K562 (cell line): ENCODE measurements at regions not wholly inside any gene's neighbourhood (a gene's known extent, or its start where the extent isn't known, plus 50 kb on each side); places are given as distances from the start of the nearest gene placed in this dataset.

Experiments used
- ATAC-seq: fragments of 200-7000 bp; cut with Tn5 transposase; 3 replicates; pipeline ENCODE4 v1.9.1; 2020; ENCODE audit warnings: moderate library complexity
- BruUV-seq: library from RNA; stranded (reverse); fragments of 400-500 nt; replicated peaks from 2 replicates; lab custom pipeline; 2021; lab: Mats Ljungman, UMichigan
- CTCF ChIA-PET: fragments of 300-600 bp; formaldehyde crosslinking; extraction: SDS; loops from one replicate; lab custom pipeline; 2021; ENCODE audit warnings: low intra/inter-chr PET ratio; lab: Yijun Ruan, JAX
- POLR2A ChIA-PET: fragments of 300-600, 350-650 bp; sonication (Branson Sonifier 250); formaldehyde crosslinking; extraction: SDS; loops from one replicate; lab custom pipeline; 2021; ENCODE audit warnings: antibody characterized with exemption, inconsistent platforms; lab: Yijun Ruan, JAX
- DNase-seq, 4 experiments: peaks; one replicate each; pipeline versions ENCODE4 v3.0.0 to v3.0.0-alpha.2; 2011 to 2018; ENCODE audit warnings: low spot score in 3 of 4, mixed read lengths in 3 of 4; ENCODE audit errors: extremely low read depth in 1 of 4
- FAIRE-seq: peaks from 2 replicates; lab custom pipeline; 2011; peaks lifted over from hg19 to GRCh38; lab: Jason Lieb, UNC
- H2AFZ ChIP-seq: 2 replicates; pipeline ENCODE4 v1.6.0; 2011; ENCODE audit warnings: low read depth, low read length, control low read depth, inconsistent platforms
- H3K27ac ChIP-seq: fragments of 200-600 bp; 3 replicates; pipeline ENCODE4 v1.8.0; 2011; ENCODE audit warnings: low read depth, mild to moderate bottlenecking, control low read depth, inconsistent platforms, low read length, moderate library complexity, mixed read lengths; ENCODE audit errors: extremely low read depth
- H3K27me3 ChIP-seq, 2 experiments: fragments of 300-600 bp in 1 of 2; 2 replicates in 1 of 2; 3 replicates in 1 of 2; pipeline versions ENCODE4 v1.6.0 to v1.8.0; 2011; ENCODE audit warnings: inconsistent platforms in 2 of 2, low read length in 2 of 2, mild to moderate bottlenecking in 1 of 2, mixed read lengths in 1 of 2, moderate library complexity in 1 of 2; ENCODE audit not compliant: control insufficient read depth in 2 of 2, insufficient read depth in 2 of 2
- H3K36me3 ChIP-seq: fragments of 300-600 bp; 3 replicates; pipeline ENCODE4 v1.8.0; 2011; ENCODE audit warnings: mild to moderate bottlenecking, low read length, inconsistent platforms; ENCODE audit not compliant: control insufficient read depth, insufficient read depth
- H3K4me1 ChIP-seq, 2 experiments: fragments of 200-600 bp in 1 of 2; replicated peaks in 1 of 2; 2 replicates in 1 of 2; 3 replicates in 1 of 2; pipeline versions ENCODE4 v1.5.1 to v1.8.0; 2011; ENCODE audit warnings: inconsistent platforms in 2 of 2, low read length in 2 of 2, mild to moderate bottlenecking in 1 of 2, mixed read lengths in 1 of 2, moderate library complexity in 1 of 2; ENCODE audit not compliant: control insufficient read depth in 2 of 2, insufficient read depth in 2 of 2
- H3K4me2 ChIP-seq: 2 replicates; pipeline ENCODE4 v1.6.1; 2011; ENCODE audit warnings: low read length, control low read depth, inconsistent platforms, mixed read lengths; ENCODE audit not compliant: insufficient read depth
- H3K4me3 ChIP-seq: fragments of 200-600 bp; sonication (generic), shearing (Covaris generic); 2 replicates; pipeline ENCODE4 v1.5.1; 2016; ENCODE audit warnings: control low read depth, inconsistent platforms
- H3K79me2 ChIP-seq: fragments of 200-600 bp; 3 replicates; pipeline ENCODE4 v1.8.0; 2011; ENCODE audit warnings: low read length, inconsistent platforms; ENCODE audit not compliant: control insufficient read depth, insufficient read depth
- H3K9ac ChIP-seq, 2 experiments: 2 replicates each; pipeline versions ENCODE4 v1.6.0 to v1.6.1; 2011; ENCODE audit warnings: low read depth in 2 of 2, low read length in 2 of 2, control low read depth in 1 of 2, inconsistent platforms in 1 of 2, mild to moderate bottlenecking in 1 of 2, mixed read lengths in 1 of 2; ENCODE audit not compliant: insufficient read depth in 1 of 2
- H3K9me1 ChIP-seq: one replicate; pipeline ENCODE4 v1.6.0; 2011; ENCODE audit warnings: inconsistent platforms, mild to moderate bottlenecking, low read length, moderate library complexity; ENCODE audit not compliant: control insufficient read depth, insufficient read depth
- H3K9me3 ChIP-seq: replicated peaks from 2 replicates; pipeline ENCODE4 v1.5.1; 2011; ENCODE audit warnings: low read depth, low read length, inconsistent platforms; ENCODE audit not compliant: control insufficient read depth, insufficient read depth
- H4K20me1 ChIP-seq: replicated peaks from 2 replicates; pipeline ENCODE4 v1.6.1; 2011; ENCODE audit warnings: low read length, inconsistent platforms, mixed read lengths; ENCODE audit not compliant: control insufficient read depth, insufficient read depth
- CBX2 ChIP-seq: fragments of 200-600 bp; sonication (generic); IDR thresholded peaks from one replicate; pipeline ENCODE4 v1.6.1; 2012; ENCODE audit warnings: mild to moderate bottlenecking, low read length, inconsistent platforms; ENCODE audit not compliant: insufficient read depth, poor library complexity, severe bottlenecking
- ESRRB ChIP-seq: fragments of 250-450 bp; sonication (Bioruptor Pico); IDR thresholded peaks from 2 replicates; pipeline ENCODE4 v1.5.0; 2020; ENCODE audit warnings: mild to moderate bottlenecking, moderate library complexity, borderline replicate concordance
- FOXJ2 ChIP-seq: fragments of 200-800 bp; sonication (Bioruptor generic); IDR thresholded peaks from 2 replicates; pipeline ENCODE4 v1.6.1; 2016; ENCODE audit warnings: missing genetic modification characterization, missing compliant biosample characterization
- ILK ChIP-seq: fragments of 450-650 bp; IDR thresholded peaks from 2 replicates; pipeline ENCODE4 v1.6.1; 2016; ENCODE audit warnings: missing genetic modification characterization, low read depth, mild to moderate bottlenecking, missing compliant biosample characterization, moderate library complexity, borderline replicate concordance
- NELFE ChIP-seq: IDR thresholded peaks from 2 replicates; pipeline ENCODE4 v1.6.1; 2011; ENCODE audit warnings: mild to moderate bottlenecking; ENCODE audit not compliant: insufficient read depth, insufficient read length
- STAT6 ChIP-seq: sonication (generic); formaldehyde crosslinking; IDR thresholded peaks from 2 replicates; pipeline ENCODE4 v1.8.1; 2023; ENCODE audit warnings: mild to moderate bottlenecking, missing genetic modification reagents
- WHSC1 ChIP-seq: IDR thresholded peaks from one replicate; pipeline ENCODE4 v1.6.1; 2012; ENCODE audit warnings: low read length, control low read depth, inconsistent platforms
- ZNF274 ChIP-seq: IDR thresholded peaks from 2 replicates; pipeline ENCODE4 v1.6.1; 2011; ENCODE audit warnings: low read depth, mild to moderate bottlenecking, low read length, moderate library complexity, borderline replicate concordance
- ZNF3 ChIP-seq: fragments of 250-450 bp; sonication (Bioruptor Pico); IDR thresholded peaks from 2 replicates; pipeline ENCODE4 v1.5.0; 2021; ENCODE audit warnings: mild to moderate bottlenecking, moderate library complexity
- ZNF583 ChIP-seq: fragments of 250-450 bp; sonication (Bioruptor Pico); IDR thresholded peaks from 2 replicates; pipeline ENCODE4 v1.4.0; 2020
- WGBS: fragments of 100-300 bp; shearing (Covaris generic); methylation state at CpG from one replicate; pipeline ENCODE4 v1.1.6; 2016; ENCODE audit warnings: low coverage, mixed read lengths; ENCODE audit not compliant: insufficient coverage; ENCODE audit errors: missing lambda C conversion rate; 5-methylcytosine and 5-hydroxymethylcytosine counted together
- in situ Hi-C: fragments of 300-500 bp; cut with MboI; formaldehyde crosslinking; loops from 4 replicates; pipeline ENCODE4 v1.15.0; 2018; ENCODE audit warnings: inconsistent platforms, mixed read lengths
- intact Hi-C: fragments of 100-400 bp; cut with micrococcal nuclease; formaldehyde crosslinking; loops from 2 replicates; pipeline ENCODE4 v1.14.2; 2022
- TF ChIP-seq, protein P1 (sequence below), 2 experiments: fragments of 450-650 bp; conservative IDR thresholded peaks; 2 replicates each; pipeline ENCODE4 v1.6.1; 2017; ENCODE audit warnings: mild to moderate bottlenecking in 2 of 2, moderate library complexity in 2 of 2
- TF ChIP-seq, protein P2 (sequence below): sonication (generic); formaldehyde crosslinking; IDR thresholded peaks from 2 replicates; pipeline ENCODE4 v1.8.1; 2023; ENCODE audit warnings: missing genetic modification reagents, mild to moderate bottlenecking, borderline replicate concordance

DNA sequence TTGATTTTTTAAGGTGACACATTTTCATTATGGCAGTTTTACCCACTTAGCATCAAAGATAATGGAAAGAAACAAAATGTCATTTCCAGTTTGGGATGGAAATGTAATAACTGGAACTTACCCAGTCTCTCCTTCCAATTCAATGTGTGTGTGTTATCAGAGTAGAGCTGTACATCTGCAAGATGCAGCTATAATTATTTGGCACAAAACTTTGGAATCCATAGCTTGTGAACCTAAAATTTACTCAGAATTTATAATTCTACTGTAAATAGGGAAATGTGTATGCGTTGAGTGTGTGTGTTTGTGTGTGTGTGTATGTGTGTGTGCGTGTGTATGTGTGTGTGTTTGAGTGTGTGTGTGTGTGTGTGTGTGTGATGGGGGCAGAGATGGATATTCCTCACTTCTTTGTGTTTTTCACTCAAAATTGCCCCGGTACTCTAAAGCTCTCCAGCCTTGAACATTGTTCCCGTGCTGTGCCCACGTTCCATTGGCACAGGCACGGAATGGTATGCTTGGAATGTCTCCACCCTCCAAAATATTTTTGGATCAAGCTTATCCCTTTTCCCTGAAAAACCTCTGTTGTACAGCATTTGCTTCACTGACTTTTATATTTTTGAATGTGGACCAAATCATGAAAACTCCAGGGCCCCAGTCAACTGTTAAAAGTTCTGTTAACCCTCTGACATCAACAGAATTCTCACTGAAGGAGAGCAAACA is 150.2 kb upstream of the BMP4 start:
- Histone ChIP-seq H3K27me3 (no peaks in the 10 kb centered on the region), H3K36me3 (no peaks in the 10 kb centered on the region), H2AFZ (no peak overlapping the region), H3K4me2 (no peak overlapping the region), H4K20me1 (no peaks in the 10 kb centered on the region), H3K27ac (no peak overlapping the region), H3K9me3 (no peaks in the 10 kb centered on the region), H3K9ac (no peak overlapping the region), H3K4me3 (no peak overlapping the region), H3K79me2 (no peaks in the 10 kb centered on the region), H3K9me1 (no peaks in the 10 kb centered on the region), H3K4me1 (no peaks in the 10 kb centered on the region)
- no TSS peak for BruUV-seq
- intact Hi-C loops: no loop called here
- in situ Hi-C loops: no loop called here
- DNase-seq: no peak
- POLR2A ChIA-PET: no interaction called here
- FAIRE-seq: no peak
- CTCF ChIA-PET: no interaction called here
- ATAC-seq: no peak
- WGBS: 0% methylated on average over 3 of the region's 6 CpGs
- TF ChIP-seq ZNF3 (CRISPR knock-in tag) (no peak), NELFE (no peak), ZNF274 (no peak), FOXJ2 (tag) (no peak), CBX2 (no peak), WHSC1 (no peak), ZNF583 (CRISPR knock-in tag) (no peak), ESRRB (CRISPR knock-in tag) (no peak), STAT6 (CRISPR knock-in tag) (no peak), ILK (tag) (no peak)
- TF ChIP-seq, protein P1, sequence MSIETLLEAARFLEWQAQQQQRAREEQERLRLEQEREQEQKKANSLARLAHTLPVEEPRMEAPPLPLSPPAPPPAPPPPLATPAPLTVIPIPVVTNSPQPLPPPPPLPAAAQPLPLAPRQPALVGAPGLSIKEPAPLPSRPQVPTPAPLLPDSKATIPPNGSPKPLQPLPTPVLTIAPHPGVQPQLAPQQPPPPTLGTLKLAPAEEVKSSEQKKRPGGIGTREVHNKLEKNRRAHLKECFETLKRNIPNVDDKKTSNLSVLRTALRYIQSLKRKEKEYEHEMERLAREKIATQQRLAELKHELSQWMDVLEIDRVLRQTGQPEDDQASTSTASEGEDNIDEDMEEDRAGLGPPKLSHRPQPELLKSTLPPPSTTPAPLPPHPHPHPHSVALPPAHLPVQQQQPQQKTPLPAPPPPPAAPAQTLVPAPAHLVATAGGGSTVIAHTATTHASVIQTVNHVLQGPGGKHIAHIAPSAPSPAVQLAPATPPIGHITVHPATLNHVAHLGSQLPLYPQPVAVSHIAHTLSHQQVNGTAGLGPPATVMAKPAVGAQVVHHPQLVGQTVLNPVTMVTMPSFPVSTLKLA (conservative IDR thresholded peaks at IDR 0.05): no peak
- TF ChIP-seq, protein P2, sequence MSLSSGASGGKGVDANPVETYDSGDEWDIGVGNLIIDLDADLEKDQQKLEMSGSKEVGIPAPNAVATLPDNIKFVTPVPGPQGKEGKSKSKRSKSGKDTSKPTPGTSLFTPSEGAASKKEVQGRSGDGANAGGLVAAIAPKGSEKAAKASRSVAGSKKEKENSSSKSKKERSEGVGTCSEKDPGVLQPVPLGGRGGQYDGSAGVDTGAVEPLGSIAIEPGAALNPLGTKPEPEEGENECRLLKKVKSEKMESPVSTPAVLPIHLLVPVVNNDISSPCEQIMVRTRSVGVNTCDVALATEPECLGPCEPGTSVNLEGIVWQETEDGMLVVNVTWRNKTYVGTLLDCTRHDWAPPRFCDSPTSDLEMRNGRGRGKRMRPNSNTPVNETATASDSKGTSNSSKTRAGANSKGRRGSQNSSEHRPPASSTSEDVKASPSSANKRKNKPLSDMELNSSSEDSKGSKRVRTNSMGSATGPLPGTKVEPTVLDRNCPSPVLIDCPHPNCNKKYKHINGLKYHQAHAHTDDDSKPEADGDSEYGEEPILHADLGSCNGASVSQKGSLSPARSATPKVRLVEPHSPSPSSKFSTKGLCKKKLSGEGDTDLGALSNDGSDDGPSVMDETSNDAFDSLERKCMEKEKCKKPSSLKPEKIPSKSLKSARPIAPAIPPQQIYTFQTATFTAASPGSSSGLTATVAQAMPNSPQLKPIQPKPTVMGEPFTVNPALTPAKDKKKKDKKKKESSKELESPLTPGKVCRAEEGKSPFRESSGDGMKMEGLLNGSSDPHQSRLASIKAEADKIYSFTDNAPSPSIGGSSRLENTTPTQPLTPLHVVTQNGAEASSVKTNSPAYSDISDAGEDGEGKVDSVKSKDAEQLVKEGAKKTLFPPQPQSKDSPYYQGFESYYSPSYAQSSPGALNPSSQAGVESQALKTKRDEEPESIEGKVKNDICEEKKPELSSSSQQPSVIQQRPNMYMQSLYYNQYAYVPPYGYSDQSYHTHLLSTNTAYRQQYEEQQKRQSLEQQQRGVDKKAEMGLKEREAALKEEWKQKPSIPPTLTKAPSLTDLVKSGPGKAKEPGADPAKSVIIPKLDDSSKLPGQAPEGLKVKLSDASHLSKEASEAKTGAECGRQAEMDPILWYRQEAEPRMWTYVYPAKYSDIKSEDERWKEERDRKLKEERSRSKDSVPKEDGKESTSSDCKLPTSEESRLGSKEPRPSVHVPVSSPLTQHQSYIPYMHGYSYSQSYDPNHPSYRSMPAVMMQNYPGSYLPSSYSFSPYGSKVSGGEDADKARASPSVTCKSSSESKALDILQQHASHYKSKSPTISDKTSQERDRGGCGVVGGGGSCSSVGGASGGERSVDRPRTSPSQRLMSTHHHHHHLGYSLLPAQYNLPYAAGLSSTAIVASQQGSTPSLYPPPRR (CRISPR knock-in tag): no peak
